ENCODE measurements at regions not wholly inside any gene's neighbourhood (a gene's known extent, or its start where the extent isn't known, plus 50 kb on each side); places are given as distances from the start of the nearest gene placed in this dataset.

- Histone ChIP-seq H4K20me1 (ENCODE audit: insufficient read depth) (no peaks in the 10 kb centered on the region), H3K36me3 (ENCODE audit: control insufficient read depth in 1 of 2, insufficient read depth in 2 of 2, low read length in 2 of 2) (no peaks in the 10 kb centered on the region), H3K4me1 (ENCODE audit: control insufficient read depth in 1 of 2, insufficient read depth in 2 of 2, low read length in 2 of 2) (no peaks in the 10 kb centered on the region), H3K79me2 (ENCODE audit: insufficient read depth, low read length) (no peaks in the 10 kb centered on the region), H2AFZ (ENCODE audit: low read depth, low read length, poor library complexity, severe bottlenecking) (no peak overlapping the region), H3K27me3 (ENCODE audit: insufficient read depth, low read length) (peaks cover 11% of the 10 kb centered on the region), H3K27ac (ENCODE audit: low read depth, low read length) (no peak overlapping the region), H3K4me3 (replicated peaks in 1 of 2; ENCODE audit: low read depth in 1 of 2, low read length in 2 of 2) (no peak overlapping the region), H3K9me3 (ENCODE audit: control insufficient read depth in 1 of 2, insufficient read depth in 1 of 2, low read depth in 1 of 2, low read length in 2 of 2) (no peaks in the 10 kb centered on the region), H3K9me2 (ENCODE audit: insufficient read depth) (no peaks in the 10 kb centered on the region), H3K9ac (ENCODE audit: low read length) (no peak overlapping the region), H3K4me2 (ENCODE audit: low read length) (no peak overlapping the region)
- POLR2A ChIA-PET: no interaction called here
- RAD21 ChIA-PET (ENCODE audit: low non-redundant PET in 1 of 2, low total read pairs in 2 of 2, uncharacterized antibody in 2 of 2, unreplicated experiment in 2 of 2): no interaction called here
- no peak for DNase-seq (ENCODE audit: low read depth, low spot score)
- ATAC-seq: no peak
- CTCF ChIA-PET: no interaction called here
- no TSS peak for BruUV-seq (replicated peaks)
- intact Hi-C loops (cut with micrococcal nuclease): loop anchor here (10.0 kb wide), 1 partner anchor 498 kb away; no protein-coding TSS in a partner anchor
- no peak for TF ChIP-seq CTCF (IDR thresholded peaks at IDR 0.05 in 2 of 3, conservative IDR thresholded peaks at IDR 0.05 in 1 of 3; ENCODE audit: borderline replicate concordance in 1 of 3, insufficient read depth in 1 of 3, low read depth in 2 of 3, low read length in 2 of 3)
Measured at GRCh38 chr2:17177088-17177487, 341.2 kb downstream of the RAD51AP2 start.

DNA sequence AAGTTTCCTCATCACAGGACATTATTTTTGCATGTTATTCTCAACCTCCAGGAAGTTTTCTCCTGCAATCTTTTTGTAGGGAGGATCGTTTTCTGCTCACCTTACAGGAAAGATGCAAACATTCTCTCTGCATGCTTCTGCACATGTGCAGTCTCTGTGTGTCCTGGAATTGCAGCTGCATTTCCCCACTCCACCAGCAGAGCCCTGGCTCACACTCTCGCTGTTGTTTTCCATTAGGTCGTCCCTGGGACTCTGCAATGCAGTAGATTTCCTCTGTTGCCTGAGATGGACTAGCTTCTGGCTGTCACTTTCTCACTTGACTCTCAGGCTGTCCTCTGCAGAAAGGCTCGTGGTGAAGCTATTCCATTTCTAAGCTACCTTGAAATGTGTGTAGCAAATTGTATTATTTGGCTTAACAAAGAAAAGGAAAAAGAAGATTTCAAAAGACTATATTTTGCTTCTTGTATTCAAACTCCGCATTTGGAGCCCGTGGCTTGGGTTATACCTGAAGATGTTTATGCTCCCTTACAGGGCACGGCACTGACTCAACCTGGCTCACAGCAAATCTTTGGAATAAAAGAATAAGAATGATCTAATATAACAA lies 346.7 kb downstream of the RAD51AP2 start:
- DNase-seq (ENCODE audit: low read depth, low spot score) (peak; percentile 29), ATAC-seq (peak; percentile 88)
- TF ChIP-seq FOSL1 (IDR thresholded peaks at IDR 0.05; ENCODE audit: low read depth) (no peak), RAD21 (IDR thresholded peaks at IDR 0.05; ENCODE audit: low read depth) (peak; percentile 31; the same call in 1 of the 2 replicates), CTCF (IDR thresholded peaks at IDR 0.05 in 2 of 3, conservative IDR thresholded peaks at IDR 0.05 in 1 of 3; ENCODE audit: borderline replicate concordance in 1 of 3, insufficient read depth in 1 of 3, low read depth in 2 of 3, low read length in 2 of 3) (peak; percentile 7 to 68 (median 56); a peak in 4 of 6 replicates), JUND (IDR thresholded peaks at IDR 0.05) (no peak), SP1 (IDR thresholded peaks at IDR 0.05; ENCODE audit: low read depth) (0 out of 2 replicates have a peak, but pooled peaks have one; percentile 13)
- intact Hi-C loops (cut with micrococcal nuclease): loop anchor here (10.0 kb wide), 1 partner anchor 503 kb away; no protein-coding TSS in a partner anchor
- H2AFZ ChIP-seq (ENCODE audit: low read depth, low read length, poor library complexity, severe bottlenecking): no peak overlapping the region
- H3K9me3 ChIP-seq (ENCODE audit: control insufficient read depth in 1 of 2, insufficient read depth in 1 of 2, low read depth in 1 of 2, low read length in 2 of 2): no peaks in the 10 kb centered on the region
- no TSS peak for BruUV-seq (replicated peaks)
- no peaks in the 10 kb centered on the region for H3K9me2 ChIP-seq (ENCODE audit: insufficient read depth)
- no peak overlapping the region for H3K4me3 ChIP-seq (replicated peaks in 1 of 2; ENCODE audit: low read depth in 1 of 2, low read length in 2 of 2)
- CTCF ChIA-PET: interaction anchor here (1.1 to 1.7 kb wide), 3 partner anchors 13 to 138 kb away, joined by 3 to 6 read pairs (median 3); no protein-coding TSS in a partner anchor
- H3K27ac ChIP-seq (ENCODE audit: low read depth, low read length): no peak overlapping the region
- H3K4me2 ChIP-seq (ENCODE audit: low read length): no peak overlapping the region
- H3K9ac ChIP-seq (ENCODE audit: low read length): no peak overlapping the region
- H3K27me3 ChIP-seq (ENCODE audit: insufficient read depth, low read length): peaks cover 35% of the 10 kb centered on the region
- H3K79me2 ChIP-seq (ENCODE audit: insufficient read depth, low read length): no peaks in the 10 kb centered on the region
- RAD21 ChIA-PET (ENCODE audit: low non-redundant PET in 1 of 2, low total read pairs in 2 of 2, uncharacterized antibody in 2 of 2, unreplicated experiment in 2 of 2): no interaction called here
- POLR2A ChIA-PET: no interaction called here
- H3K4me1 ChIP-seq (ENCODE audit: control insufficient read depth in 1 of 2, insufficient read depth in 2 of 2, low read length in 2 of 2): no peaks in the 10 kb centered on the region
- no peaks in the 10 kb centered on the region for H4K20me1 ChIP-seq (ENCODE audit: insufficient read depth)
- H3K36me3 ChIP-seq (ENCODE audit: control insufficient read depth in 1 of 2, insufficient read depth in 2 of 2, low read length in 2 of 2): no peaks in the 10 kb centered on the region

Measured in HCT116 (cell line).